Loucy (cell line): ENCODE measurements at regions not wholly inside any gene's neighbourhood (a gene's known extent, or its start where the extent isn't known, plus 50 kb on each side); places are given as distances from the start of the nearest gene placed in this dataset.

Source experiments
- H2AFZ ChIP-seq: fragments of 200-600 bp; sonication (generic); 2 replicates; pipeline ENCODE4 v1.6.0; 2016; ENCODE audit warnings: antibody characterized with exemption, mild to moderate bottlenecking, low read length, moderate library complexity
- H3F3A ChIP-seq: fragments of 200-600 bp; 2 replicates; pipeline ENCODE4 v1.6.0; 2016; ENCODE audit warnings: antibody characterized with exemption, low read depth, mild to moderate bottlenecking
- H3K27me3 ChIP-seq: fragments of 200-600 bp; sonication (generic); 2 replicates; pipeline ENCODE4 v1.6.1; 2014; ENCODE audit warnings: low read length, mild to moderate bottlenecking; ENCODE audit not compliant: insufficient read depth, poor library complexity, severe bottlenecking
- H3K36me3 ChIP-seq: fragments of 200-600 bp; sonication (generic); 2 replicates; pipeline ENCODE4 v1.6.1; 2016; ENCODE audit warnings: low read length; ENCODE audit not compliant: insufficient read depth
- H3K4me1 ChIP-seq: fragments of 200-600 bp; sonication (generic); 2 replicates; pipeline ENCODE4 v1.5.1; 2014; ENCODE audit warnings: low read length, mild to moderate bottlenecking; ENCODE audit not compliant: insufficient read depth, poor library complexity, severe bottlenecking
- H3K4me2 ChIP-seq: fragments of 200-600 bp; sonication (generic); 2 replicates; pipeline ENCODE4 v1.6.0; 2014; ENCODE audit warnings: antibody characterized with exemption, low read length, low read depth, mild to moderate bottlenecking; ENCODE audit not compliant: poor library complexity, severe bottlenecking
- H3K4me3 ChIP-seq: fragments of 200-600 bp; sonication (generic); 2 replicates; pipeline ENCODE4 v1.5.1; 2014; ENCODE audit warnings: low read length, mild to moderate bottlenecking, mixed read lengths; ENCODE audit not compliant: poor library complexity, severe bottlenecking
- H3K79me2 ChIP-seq: fragments of 200-600 bp; sonication (generic); 2 replicates; pipeline ENCODE4 v1.6.1; 2014; ENCODE audit warnings: low read length; ENCODE audit not compliant: insufficient read depth
- H3K9ac ChIP-seq: fragments of 200-600 bp; sonication (generic); 2 replicates; pipeline ENCODE4 v1.6.0; 2014; ENCODE audit warnings: mild to moderate bottlenecking, low read depth, low read length, moderate library complexity; ENCODE audit not compliant: poor library complexity, severe bottlenecking
- H3K9me2 ChIP-seq: fragments of 200-600 bp; sonication (generic); replicated peaks from 2 replicates; pipeline ENCODE4 v1.6.1; 2016; ENCODE audit warnings: low read depth, low read length, mixed read lengths
- H3K9me3 ChIP-seq: fragments of 200-600 bp; sonication (generic); 2 replicates; pipeline ENCODE4 v1.6.1; 2014; ENCODE audit warnings: mild to moderate bottlenecking, antibody characterized with exemption, low read length, low read depth; ENCODE audit not compliant: insufficient read depth
- H4K20me1 ChIP-seq: fragments of 200-600 bp; sonication (generic); 2 replicates; pipeline ENCODE4 v1.6.0; 2014; ENCODE audit warnings: antibody characterized with exemption, low read length, mild to moderate bottlenecking; ENCODE audit not compliant: insufficient read depth, poor library complexity, severe bottlenecking
- CTCF ChIP-seq: fragments of 200-600 bp; sonication (generic); conservative IDR thresholded peaks from 2 replicates; pipeline ENCODE4 v1.5.1; 2014; ENCODE audit warnings: mild to moderate bottlenecking, antibody characterized with exemption, low read length
- EZH2phosphoT487 ChIP-seq: fragments of 200-600 bp; IDR thresholded peaks from 2 replicates; pipeline ENCODE4 v1.6.1; 2018; ENCODE audit warnings: antibody characterized with exemption, mild to moderate bottlenecking, moderate library complexity, borderline replicate concordance

GRCh38 chr6:156560476-156560875 lies 216.7 kb upstream of the ARID1B start:
- Histone ChIP-seq H2AFZ (no peak overlapping the region), H3F3A (no peaks in the 10 kb centered on the region), H4K20me1 (no peaks in the 10 kb centered on the region), H3K4me1 (peaks cover 20% of the 10 kb centered on the region), H3K79me2 (no peaks in the 10 kb centered on the region), H3K4me3 (no peak overlapping the region), H3K27me3 (no peaks in the 10 kb centered on the region), H3K4me2 (no peak overlapping the region), H3K9me2 (no peaks in the 10 kb centered on the region), H3K36me3 (no peaks in the 10 kb centered on the region), H3K9ac (no peak overlapping the region), H3K9me3 (peaks cover 10% of the 10 kb centered on the region; the same call in 1 of the 2 replicates)
- no peak for TF ChIP-seq EZH2phosphoT487
- TF ChIP-seq CTCF = no peak

- Histone ChIP-seq H3K4me3 (no peak overlapping the region), H3K36me3 (no peaks in the 10 kb centered on the region)
- TF ChIP-seq EZH2phosphoT487 = no peak
- no peak for TF ChIP-seq CTCF
Measured at GRCh38 chr6:156559162-156559690, 218.0 kb upstream of the ARID1B start.

GRCh38 chr6:156557911-156558259 lies 219.3 kb upstream of the ARID1B start:
- peak overlapping the region; percentile 50 for H3K4me3 ChIP-seq
- H3K27me3 ChIP-seq = no peaks in the 10 kb centered on the region
- H3K9me3 ChIP-seq = peaks cover 10% of the 10 kb centered on the region; the same call in 1 of the 2 replicates
- H3K9me2 ChIP-seq = no peaks in the 10 kb centered on the region
- peak overlapping the region; percentile 49 for H3K4me2 ChIP-seq
- no peaks in the 10 kb centered on the region for H3K36me3 ChIP-seq
- H4K20me1 ChIP-seq = no peaks in the 10 kb centered on the region
- H2AFZ ChIP-seq = peak overlapping the region; percentile 20
- TF ChIP-seq EZH2phosphoT487 (no peak), CTCF (no peak)
- no peaks in the 10 kb centered on the region for H3F3A ChIP-seq
- H3K79me2 ChIP-seq = no peaks in the 10 kb centered on the region
- H3K9ac ChIP-seq = peak overlapping the region; percentile 35
- peaks cover 20% of the 10 kb centered on the region for H3K4me1 ChIP-seq

More at GRCh38 chr6:156559162-156559690, 218.0 kb upstream of the ARID1B start:
- Histone ChIP-seq H4K20me1 (no peaks in the 10 kb centered on the region), H3K27me3 (no peaks in the 10 kb centered on the region), H3K4me2 (no peak overlapping the region), H3K4me1 (peaks cover 20% of the 10 kb centered on the region), H2AFZ (no peak overlapping the region), H3K79me2 (no peaks in the 10 kb centered on the region), H3F3A (no peaks in the 10 kb centered on the region), H3K9me2 (no peaks in the 10 kb centered on the region), H3K9me3 (peaks cover 10% of the 10 kb centered on the region; the same call in 1 of the 2 replicates), H3K9ac (no peak overlapping the region)
